HG03064 (cell line): ENCODE measurements at regions not wholly inside any gene's neighbourhood (a gene's known extent, or its start where the extent isn't known, plus 50 kb on each side); places are given as distances from the start of the nearest gene placed in this dataset.

Experiments used
- ATAC-seq: cut with Tn5 transposase; IDR thresholded peaks from one replicate; pipeline ENCODE4 v1.9.1; 2021; ENCODE audit warnings: low read depth; ENCODE audit not compliant: unreplicated experiment

DNA sequence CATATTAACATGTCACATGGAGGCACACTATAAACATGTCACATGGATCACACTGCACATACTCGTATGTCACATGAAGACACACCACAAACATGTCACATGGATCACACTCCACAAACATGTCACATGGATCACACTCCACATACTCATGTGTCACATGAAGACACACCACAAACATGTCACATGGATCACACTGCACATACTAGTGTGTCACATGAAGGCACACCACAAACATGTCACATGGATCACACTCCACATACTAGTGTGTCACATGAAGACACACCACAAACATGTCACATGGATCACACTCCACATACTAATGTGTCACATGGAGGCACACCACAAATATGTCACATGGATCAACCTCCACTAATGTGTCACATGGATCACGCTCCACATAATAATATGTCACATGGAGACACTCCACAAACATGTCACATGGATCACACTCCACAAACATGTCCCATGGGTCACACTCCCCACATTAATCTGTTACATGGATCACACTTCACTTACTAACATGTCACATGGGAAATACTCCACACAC lies 195.6 kb upstream of the PFKP start:
- ATAC-seq = no peak

GRCh38 chr10:2870654-2871053 lies 196.7 kb upstream of the PFKP start:
- no peak for ATAC-seq

- ATAC-seq = no peak
These were observed 199.5 kb upstream of the PFKP start for GRCh38 chr10:2867788-2868299.

DNA sequence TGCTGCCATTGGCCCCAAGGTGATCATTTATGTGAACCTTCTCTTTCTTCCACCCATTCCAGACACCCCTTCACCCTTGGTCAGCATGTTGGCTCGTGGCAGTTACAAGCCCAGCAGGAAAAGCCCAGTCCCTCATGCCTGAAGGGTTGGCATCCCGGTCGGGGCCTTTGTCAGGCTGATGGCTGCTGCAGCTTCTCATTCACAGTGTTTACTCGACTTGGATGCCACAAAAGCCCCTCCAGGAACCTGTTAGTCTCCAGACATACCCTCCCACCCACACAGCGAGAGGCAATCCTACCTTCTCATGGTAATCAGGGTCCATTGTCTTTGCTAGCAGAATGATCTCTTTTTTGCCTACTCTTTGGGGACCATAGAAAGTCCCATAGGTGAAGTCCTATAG lies 200.8 kb upstream of the PFKP start:
- no peak for ATAC-seq

- no peak for ATAC-seq
These were observed 205.6 kb upstream of the PFKP start for GRCh38 chr10:2861632-2862210.

DNA sequence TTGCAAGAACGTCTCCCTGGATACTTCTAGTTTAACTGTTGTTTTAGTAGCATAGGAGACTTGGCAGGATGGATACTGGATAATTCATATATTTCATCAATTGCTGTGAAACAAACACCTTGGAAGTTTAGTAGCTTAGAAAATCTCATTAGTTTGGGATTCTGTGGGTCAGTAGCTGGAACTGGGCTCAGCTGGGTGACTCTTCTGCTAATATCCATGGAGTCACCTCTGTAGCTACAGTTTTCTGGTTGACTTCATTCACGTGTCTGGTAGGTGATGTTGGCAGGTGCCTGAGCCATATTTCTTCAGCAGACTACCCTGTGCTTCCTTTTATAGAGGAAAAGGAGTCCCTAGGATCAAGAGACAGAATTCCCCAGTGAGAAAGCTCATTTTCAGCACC lies 208.9 kb upstream of the PFKP start:
- no peak for ATAC-seq

GRCh38 chr10:2856598-2856997 lies 210.8 kb upstream of the PFKP start:
- ATAC-seq = no peak

DNA sequence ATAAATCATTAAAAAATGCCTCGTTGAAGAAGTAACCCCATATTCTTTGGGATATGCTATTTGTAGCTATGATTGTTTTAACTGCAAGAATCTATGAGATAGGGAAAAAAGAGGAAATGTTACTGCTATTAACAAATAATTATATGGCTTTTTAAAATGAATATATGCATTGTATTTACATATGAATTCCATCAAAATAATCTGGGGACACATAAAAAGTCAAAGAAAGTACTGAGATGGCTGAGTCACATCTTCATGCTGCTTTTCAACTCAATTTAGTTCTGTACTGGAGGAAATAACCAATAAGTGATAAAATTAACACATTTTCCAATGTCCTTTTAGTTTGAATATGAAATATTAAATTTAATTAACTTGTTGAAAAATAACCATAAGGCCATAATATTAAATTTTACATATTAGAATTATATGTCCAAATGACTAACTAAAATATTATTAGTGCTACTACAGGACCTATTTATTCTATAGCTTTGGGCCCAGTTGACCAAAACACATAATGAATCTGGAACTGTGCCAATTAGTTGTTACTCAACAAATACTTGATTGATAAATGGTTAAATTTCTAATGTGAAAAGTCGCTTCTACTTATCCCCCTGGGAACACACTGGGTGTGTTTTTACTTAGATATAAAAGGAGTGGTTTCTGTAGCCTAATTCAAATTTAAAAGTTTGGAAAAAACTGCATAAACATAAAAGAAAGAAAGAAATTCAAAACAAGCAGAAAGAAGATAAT lies 214.6 kb upstream of the PFKP start:
- no peak for ATAC-seq

- ATAC-seq = no peak
These were observed 215.8 kb upstream of the PFKP start for GRCh38 chr10:2851566-2851965.

- no peak for ATAC-seq
These were observed 217.1 kb upstream of the PFKP start for GRCh38 chr10:2850202-2850601.

DNA sequence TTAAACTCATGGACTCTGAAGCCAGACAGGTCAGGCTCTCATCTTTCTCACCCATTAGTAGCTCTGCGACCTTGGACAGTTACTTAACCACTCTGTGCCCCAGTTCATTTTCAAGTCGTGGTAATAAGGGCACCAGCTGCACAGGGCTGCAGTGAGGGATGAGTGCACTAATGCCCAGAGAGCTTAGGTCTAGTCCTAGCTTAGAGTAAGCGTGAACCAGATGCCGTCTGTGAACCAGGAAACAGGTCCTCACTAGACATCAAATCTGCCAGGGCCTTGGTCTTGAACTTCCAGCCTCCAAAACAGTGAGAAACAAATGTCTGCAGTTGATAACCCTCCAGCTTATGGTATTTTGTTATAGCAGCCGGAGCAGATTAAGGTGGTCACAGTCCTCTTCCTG lies 222.4 kb upstream of the PFKP start:
- no peak for ATAC-seq

GRCh38 chr10:2839081-2839725 lies 228.1 kb upstream of the PFKP start:
- no peak for ATAC-seq

- ATAC-seq = no peak
These were observed 229.7 kb upstream of the PFKP start for GRCh38 chr10:2837674-2838073.

DNA sequence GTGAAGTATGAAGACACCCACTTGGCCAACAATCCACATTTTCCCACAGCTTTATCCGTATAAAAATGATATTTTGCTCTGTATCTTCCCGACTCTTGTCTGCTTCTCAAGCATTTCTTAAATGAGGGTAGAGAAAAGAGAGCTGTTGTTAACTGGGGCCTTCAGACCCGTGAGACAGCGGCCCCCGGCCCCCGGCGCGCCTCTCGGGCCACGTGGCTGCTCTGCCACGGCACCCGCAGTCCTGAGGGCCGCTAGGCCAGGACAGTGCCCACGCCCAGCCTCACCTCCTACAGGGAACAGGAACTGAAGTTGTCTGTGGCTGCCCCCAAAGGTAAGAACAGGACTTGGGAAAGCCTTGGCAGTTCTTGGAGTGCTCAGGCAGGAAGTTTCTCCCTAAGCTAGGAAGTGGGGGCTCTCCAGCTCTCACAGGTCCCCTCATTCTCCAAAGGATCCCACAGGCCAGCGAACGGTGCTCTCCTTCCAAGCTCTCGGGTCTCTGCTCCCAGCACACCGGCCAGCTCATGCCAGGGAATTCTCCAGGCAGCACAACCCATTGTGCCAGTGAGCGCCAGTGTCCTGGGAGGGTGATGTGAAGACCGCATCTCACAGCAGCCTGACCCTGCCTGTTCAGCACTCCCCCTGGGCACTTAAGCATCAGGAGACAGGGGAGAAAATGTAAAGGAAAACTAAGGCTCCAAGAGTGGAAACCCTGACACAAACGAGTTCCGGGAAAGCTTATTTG lies 230.3 kb upstream of the PFKP start:
- no peak for ATAC-seq

GRCh38 chr10:2834214-2834613 lies 233.1 kb upstream of the PFKP start:
- no peak for ATAC-seq

DNA sequence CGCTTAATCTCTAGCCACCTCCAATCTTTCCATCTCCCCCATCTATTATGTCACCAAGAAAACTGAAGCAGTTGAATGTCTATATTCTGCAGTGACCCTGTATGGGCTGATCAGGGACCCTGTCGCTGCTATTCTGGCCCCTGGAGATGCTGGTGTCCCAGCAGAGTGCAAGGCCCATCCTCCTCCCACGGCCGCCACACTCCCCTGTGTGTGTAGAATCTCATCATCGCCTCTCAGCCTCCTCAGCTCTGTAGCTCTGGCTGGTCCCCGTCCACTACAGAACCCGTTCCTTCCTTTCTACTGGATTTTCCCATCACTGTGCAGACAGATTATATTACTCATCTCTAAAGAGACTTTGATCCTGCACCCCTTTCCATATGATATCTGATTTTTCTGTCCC lies 235.8 kb upstream of the PFKP start:
- ATAC-seq = no peak

DNA sequence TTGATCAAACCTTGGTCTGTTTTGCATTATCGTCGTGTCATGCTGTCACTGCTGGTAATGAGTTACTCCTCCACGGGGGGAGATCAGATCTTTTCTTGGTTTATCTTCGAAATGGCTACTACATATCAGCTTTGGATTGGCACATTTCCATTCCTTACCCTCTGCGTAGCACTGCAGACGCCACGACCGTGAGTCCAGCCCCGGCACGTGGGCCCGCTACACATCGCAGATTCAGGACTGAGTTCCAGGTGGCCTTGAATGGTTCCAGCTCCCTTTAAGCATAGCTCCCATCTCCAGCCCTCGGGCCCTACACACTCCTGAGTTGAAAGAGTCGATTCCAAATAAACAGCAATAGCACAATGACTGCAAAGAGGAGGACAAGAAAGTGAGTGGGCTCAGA lies 238.6 kb upstream of the PFKP start:
- no peak for ATAC-seq

DNA sequence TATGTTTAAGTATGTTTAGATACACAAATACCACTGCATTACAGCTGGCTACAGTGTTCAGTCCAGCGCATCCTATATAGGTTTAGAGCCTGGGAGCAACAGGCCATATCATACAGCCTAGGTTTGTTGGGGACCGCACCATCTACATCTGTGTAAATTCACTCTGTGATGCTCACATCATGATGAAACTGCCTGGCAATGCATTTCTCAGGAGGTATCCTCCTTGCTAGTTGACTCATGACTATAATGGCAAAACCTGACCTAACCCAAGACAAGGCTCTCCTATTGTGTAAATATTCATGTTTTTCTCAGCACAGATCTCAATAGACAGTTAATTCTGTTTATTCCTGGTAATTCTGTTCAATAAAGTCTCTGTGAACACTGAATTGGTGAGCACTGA lies 240.7 kb upstream of the PFKP start:
- ATAC-seq = no peak

DNA sequence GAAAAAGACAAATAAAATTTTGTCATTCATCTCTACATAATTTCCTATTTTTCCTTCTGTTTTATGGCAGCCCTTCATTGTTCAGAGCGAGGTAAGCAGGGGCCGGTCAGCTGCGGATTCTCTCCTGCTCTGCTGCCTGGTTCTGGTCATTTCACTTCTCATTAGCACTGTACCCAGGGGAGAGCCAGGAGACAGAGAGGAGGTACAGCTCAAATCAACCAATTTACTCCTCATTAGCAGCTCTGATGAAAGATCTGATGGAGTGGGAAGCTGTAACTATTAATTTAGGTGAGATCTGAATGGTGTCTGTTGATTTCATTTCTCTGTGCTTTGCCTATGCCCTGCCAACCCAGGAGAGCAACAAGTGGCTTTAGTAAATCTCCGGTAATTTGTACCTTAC lies 241.5 kb upstream of the PFKP start:
- no peak for ATAC-seq

GRCh38 chr10:2817940-2818636 lies 249.3 kb upstream of the PFKP start:
- no peak for ATAC-seq
